ENCODE measurements at regions not wholly inside any gene's neighbourhood (a gene's known extent, or its start where the extent isn't known, plus 50 kb on each side); places are given as distances from the start of the nearest gene placed in this dataset.

DNA sequence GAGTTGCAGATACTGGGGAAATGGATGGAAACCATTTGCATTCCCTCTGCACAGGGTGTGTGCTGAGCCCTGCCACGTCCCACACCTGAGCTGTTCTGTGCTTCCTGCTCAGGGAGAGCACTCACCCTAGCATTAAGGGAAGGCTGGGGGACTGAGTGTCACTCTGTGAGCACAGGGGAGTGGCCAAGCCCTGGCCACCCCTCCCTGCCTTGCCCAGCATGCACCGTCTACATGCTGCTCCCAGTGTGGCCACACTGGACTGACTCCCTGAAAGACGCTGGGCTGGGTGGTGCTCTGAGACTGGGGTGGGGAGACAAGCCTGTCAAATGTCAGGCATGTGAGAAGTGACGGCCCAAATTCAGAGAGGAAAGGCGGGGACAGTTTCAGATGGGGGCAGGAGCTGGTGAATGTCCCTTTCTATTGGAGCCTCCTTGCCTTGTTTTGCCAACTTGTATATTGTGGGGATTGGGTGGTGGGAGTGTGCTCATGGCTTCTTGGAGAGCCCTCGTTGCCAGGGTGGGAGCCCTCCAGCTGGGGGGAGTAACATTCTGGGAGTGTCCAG, 298.4 kb upstream of the HS6ST1 start:
- TF ChIP-seq CTCF (IDR thresholded peaks at IDR 0.05) = no peak
- no peak for TF ChIP-seq POLR2A (IDR thresholded peaks at IDR 0.05)
- no peak for TF ChIP-seq POLR2AphosphoS5 (IDR thresholded peaks at IDR 0.05)

Data from prostate gland (tissue), 2 donors.